ENCODE measurements at regions not wholly inside any gene's neighbourhood (a gene's known extent, or its start where the extent isn't known, plus 50 kb on each side); places are given as distances from the start of the nearest gene placed in this dataset.

- no peak for DNase-seq (ENCODE audit: low spot score)
- intact Hi-C loops (cut with DNase I): no loop called here
Measured at GRCh38 chr22:47444746-47445065, 682.3 kb downstream of the TBC1D22A start.

DNA sequence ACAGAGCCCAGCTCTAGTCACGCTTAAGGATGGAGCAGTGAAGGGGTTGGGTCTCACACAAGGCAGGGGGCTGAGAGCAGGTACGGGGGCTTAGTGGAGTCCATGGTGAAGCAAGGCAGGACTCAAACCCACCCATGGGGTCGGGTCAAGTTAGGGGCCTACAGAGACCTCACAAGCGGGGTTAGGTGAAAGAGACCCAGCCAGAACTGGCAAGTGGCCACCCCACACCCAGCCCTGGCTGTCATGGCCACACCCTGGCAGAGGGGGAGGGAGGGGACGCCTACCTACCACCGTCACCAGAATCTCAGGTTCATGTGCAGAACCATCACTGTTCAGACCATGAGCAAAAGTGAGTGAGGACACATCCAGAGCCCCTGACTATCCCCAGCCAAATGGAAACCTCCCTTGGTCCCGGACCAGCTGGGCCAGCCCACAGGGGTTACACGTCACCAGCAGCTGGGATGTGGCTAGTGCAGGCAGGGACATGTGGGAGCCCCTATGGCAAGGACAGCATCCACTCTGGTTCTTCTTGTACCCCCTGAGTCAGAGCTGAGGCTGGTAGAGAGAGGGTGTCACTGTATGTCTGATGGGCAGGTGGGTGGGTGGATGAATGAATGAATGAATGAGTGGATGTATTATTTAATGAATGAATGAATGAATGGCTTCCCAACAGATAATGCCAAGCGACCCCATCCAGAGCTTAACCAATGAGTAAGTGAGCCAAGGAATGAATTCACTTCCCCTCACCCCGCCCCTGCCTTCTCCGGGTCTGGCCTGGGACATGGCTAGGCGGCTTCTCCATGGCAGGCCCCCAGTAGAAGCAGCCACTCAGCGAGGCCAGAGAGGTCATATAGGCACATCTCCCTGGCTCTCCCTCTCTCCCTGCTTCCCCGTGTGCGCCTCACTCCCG is 681.6 kb downstream of the TBC1D22A start:
- no peak for DNase-seq (ENCODE audit: low spot score)
- intact Hi-C loops (cut with DNase I): no loop called here

- DNase-seq (ENCODE audit: low spot score): no peak
Measured at GRCh38 chr22:47442821-47443220, 680.4 kb downstream of the TBC1D22A start.

DNA sequence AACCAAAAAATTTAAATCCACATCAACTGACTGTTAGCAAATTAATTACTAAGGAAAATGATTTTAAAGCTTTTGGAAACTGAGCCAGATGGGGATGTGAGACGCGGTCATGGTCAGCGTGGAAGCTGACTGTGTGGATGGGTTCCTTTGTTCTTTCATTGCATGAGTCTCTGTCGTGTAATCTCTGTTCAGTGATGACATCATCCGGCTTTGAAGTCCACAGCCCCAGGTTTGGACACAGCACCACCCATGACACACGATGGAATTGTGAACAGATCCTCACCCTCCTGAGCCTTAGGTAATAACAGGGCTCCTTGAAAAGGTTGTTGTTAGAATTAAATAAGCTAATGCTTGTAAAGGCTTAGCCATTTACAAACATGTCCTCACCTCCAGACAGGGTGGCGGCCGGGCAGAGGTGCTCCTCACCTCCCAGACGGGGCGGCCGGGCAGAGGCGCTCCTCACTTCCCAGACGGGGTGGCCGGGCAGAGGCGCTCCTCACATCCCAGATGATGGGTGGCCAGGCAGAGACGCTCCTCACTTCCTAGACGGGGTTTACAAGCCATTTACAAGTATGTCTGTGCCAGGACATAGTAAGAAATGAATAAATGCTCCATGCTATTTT is 677.3 kb downstream of the TBC1D22A start:
- DNase-seq (ENCODE audit: low spot score): no peak
- intact Hi-C loops (cut with DNase I): no loop called here

More at GRCh38 chr22:47442821-47443220, 680.4 kb downstream of the TBC1D22A start:
- intact Hi-C loops (cut with DNase I): no loop called here

DNA sequence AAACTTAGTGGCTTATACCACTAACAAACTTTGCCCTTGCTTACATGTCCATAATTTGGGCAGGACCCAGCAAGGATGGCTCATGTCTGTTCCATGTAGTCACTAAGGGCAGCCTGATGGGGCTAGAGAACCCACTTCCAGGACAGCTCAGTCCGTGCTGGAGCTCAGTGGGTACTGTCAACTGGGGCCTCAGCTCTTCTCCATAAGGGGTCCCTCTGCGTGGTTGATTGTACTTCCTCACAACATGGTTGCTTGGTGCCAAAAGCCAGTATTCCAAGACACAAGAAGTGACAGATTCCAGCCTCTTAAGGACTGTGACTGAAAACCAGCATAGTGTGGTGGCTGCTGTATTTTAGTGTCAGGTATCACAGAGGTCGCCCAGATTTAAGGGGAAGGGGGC is 675.2 kb downstream of the TBC1D22A start:
- intact Hi-C loops (cut with DNase I): no loop called here
- DNase-seq (ENCODE audit: low spot score): no peak

- intact Hi-C loops (cut with DNase I): no loop called here
- no peak for DNase-seq (ENCODE audit: low spot score)
Measured at GRCh38 chr22:47437110-47437509, 674.7 kb downstream of the TBC1D22A start.

- no peak for DNase-seq (ENCODE audit: low spot score)
- intact Hi-C loops (cut with DNase I): no loop called here
Measured at GRCh38 chr22:47435826-47436225, 673.4 kb downstream of the TBC1D22A start.

GRCh38 chr22:47435204-47435487 is 672.7 kb downstream of the TBC1D22A start:
- no peak for DNase-seq (ENCODE audit: low spot score)
- intact Hi-C loops (cut with DNase I): no loop called here

DNA sequence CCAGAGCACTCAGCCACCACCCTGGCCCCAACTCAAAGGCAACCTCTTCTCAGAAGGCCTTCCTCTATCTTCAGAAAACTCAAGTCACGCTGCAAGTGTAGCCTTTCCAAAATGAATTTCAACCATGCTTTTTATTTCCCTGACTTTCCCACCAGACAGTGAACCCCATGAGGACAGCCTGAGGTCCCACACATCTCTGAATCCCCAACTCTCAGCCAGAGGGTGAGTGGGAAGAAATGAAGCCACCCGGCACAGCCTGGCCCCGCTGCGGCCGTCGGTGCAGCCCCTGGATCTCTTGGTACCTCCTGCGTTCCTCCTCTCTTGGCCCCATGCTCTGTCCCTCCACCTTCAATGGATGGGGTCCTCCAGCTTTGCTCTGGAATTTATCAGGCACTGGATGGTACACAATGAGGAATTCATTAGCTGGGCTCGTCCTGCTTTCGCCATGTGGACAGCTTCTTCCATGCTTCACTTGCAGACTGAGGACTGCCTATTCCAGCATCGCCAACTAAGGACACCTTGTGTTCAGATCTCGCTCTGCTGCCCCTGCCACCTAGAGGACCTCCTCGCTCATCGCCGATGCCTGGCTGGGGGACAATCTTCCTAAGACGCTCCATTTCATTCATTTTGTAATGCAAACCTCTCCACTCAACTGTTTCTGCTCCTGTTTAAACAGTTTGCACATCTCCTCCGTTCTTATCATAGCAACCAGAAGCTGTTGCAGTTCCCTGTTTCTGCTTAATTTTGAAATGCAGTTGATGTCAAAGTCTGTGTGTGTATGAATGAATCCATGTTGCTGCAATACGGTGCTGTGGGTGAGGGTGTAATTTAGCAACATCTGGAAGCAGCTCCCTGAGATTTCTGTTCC is 672.1 kb downstream of the TBC1D22A start:
- no peak for DNase-seq (ENCODE audit: low spot score)
- intact Hi-C loops (cut with DNase I): no loop called here

DNA sequence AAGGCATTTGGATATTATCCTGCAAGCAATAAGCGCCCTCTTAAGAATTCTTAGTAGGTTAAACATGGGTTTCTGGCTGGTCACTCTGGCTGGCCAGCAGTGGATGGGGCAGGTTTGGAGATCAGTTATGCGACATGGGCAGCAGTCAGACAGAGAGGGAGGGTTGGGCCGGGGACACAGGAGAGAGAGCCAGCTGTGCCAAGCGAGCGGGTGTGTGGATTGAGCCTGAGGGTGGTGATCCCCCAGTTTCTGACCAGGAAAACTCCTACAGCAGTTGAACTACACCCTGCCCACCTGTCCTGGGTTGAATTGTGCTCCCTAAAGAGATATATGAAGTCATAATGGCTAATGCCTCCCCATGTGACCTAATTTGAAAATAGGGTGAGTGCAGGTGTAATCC is 671.2 kb downstream of the TBC1D22A start:
- intact Hi-C loops (cut with DNase I): no loop called here
- no peak for DNase-seq (ENCODE audit: low spot score)

- intact Hi-C loops (cut with DNase I): no loop called here
- DNase-seq (ENCODE audit: low spot score): no peak
Measured at GRCh38 chr22:47432683-47433082, 670.2 kb downstream of the TBC1D22A start.

GRCh38 chr22:47423861-47424820 is 661.7 kb downstream of the TBC1D22A start:
- intact Hi-C loops (cut with DNase I): no loop called here
- DNase-seq (ENCODE audit: low spot score): no peak

- intact Hi-C loops (cut with DNase I): no loop called here
- no peak for DNase-seq (ENCODE audit: low spot score)
Measured at GRCh38 chr22:47423266-47423665, 660.8 kb downstream of the TBC1D22A start.

DNA sequence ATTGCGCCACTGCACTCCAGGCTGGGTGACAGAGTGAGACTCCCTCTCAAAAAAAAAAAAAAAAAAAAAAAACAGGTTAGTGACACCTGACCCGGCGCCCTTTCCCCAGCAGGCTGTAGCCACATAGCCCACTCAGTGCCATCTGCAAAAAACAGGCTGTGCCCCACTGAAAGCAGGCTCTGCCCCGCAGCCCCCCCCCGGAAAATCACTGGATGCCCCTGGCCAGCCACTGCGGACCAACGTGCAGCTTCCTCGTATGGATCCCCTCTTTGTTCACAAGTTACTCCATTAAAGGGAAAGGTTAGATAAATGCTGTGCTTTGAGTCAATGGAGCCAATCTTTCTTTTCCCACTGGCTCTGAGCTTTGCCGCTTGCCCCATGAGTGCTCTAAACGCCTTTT is 660.3 kb downstream of the TBC1D22A start:
- intact Hi-C loops (cut with DNase I): no loop called here
- DNase-seq (ENCODE audit: low spot score): no peak

DNA sequence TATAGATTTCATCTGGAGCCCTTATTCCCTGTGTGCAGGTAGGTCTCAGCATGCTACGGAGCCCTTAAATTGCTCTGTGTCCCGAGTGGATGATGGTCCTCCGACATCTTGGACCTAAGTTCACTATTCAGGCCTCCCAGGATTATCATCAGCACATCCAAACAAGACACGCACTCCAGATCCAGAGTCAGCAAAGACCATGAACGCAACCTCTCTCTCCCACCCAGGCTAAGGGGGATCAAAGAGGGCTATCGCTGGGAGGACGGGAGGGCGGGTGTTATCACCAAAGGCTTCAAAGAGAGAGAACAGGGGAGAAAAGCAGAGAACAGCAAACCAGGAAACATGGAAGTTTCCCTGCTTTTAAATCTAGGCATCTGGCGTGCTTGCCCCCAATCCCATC is 659.4 kb downstream of the TBC1D22A start:
- intact Hi-C loops (cut with DNase I): no loop called here
- no peak for DNase-seq (ENCODE audit: low spot score)

DNA sequence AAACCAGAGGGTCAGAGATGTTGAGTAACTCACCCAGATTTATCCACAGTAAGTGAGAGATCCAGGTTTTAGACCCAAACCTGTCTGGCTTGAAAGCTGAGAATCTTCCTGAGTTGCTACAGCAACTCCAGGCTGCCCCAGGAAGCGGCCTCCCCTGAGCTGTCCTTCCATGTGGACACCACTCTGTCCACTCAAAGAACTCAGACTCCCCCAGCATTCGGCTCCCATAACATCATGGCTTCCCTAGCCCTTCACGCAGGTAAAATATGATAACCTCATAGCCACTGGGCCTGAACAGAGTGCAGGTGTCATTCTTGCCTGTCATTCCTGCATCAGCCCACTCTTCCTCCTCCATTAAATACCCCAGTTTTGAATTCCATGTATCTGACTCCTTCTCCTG is 657.8 kb downstream of the TBC1D22A start:
- DNase-seq (ENCODE audit: low spot score): no peak
- intact Hi-C loops (cut with DNase I): no loop called here

DNA sequence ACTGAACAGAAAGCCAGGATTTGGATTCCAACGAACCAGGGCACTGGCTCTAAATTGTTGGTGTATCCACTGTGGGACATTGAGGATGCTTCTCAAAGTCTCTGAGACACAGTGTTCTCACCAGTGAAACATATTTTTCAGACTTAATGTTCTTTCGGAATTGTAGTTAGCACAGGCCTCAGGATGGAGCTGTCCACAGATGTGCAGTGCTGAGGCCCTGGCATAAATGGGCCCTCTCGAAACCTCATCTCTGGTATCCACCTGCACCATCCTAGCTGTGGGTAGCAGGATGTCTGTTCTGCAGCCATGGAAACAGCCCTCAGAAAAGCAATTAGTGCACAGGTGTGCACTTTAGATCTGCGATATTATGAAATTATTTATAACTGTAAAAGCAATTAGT is 656.8 kb downstream of the TBC1D22A start:
- intact Hi-C loops (cut with DNase I): no loop called here
- no peak for DNase-seq (ENCODE audit: low spot score)

DNA sequence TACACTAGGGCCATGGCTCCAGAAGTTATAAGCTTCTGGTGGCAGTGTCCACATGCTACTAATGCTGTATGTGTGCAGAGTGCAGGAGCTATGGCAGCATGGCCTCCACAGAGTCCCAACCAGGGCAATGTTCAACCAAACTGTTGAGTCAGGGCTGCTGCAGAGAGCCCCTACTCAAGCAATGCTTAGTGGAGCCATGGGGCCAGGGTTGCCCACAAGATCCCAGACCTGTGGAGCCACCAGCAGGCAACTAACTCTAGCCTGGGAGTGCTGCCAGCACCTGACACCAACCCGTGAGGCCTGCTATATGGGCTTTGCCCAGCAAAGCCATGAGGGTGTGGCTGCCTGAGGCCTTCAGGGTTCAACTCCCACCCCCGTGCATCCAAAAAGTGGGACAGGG is 655.2 kb downstream of the TBC1D22A start:
- DNase-seq (ENCODE audit: low spot score): no peak
- intact Hi-C loops (cut with DNase I): no loop called here

GRCh38 chr22:47411006-47411405 is 648.6 kb downstream of the TBC1D22A start:
- intact Hi-C loops (cut with DNase I): no loop called here
- no peak for DNase-seq (ENCODE audit: low spot score)
